H1 (cell line): ENCODE measurements at regions not wholly inside any gene's neighbourhood (a gene's known extent, or its start where the extent isn't known, plus 50 kb on each side); places are given as distances from the start of the nearest gene placed in this dataset.

Experiments used
- CTCF ChIA-PET: fragments of 300-600 bp; sonication (Branson Sonifier 250); formaldehyde crosslinking; loops from one replicate; lab custom pipeline; 2021; ENCODE audit not compliant: partially characterized antibody; lab: Charles Lee
- POLR2A ChIA-PET: fragments of 300-600 bp; sonication (Branson Sonifier 250); formaldehyde crosslinking; loops from one replicate; lab custom pipeline; 2021; ENCODE audit warnings: inconsistent platforms; ENCODE audit not compliant: partially characterized antibody; lab: Charles Lee
- DNase-seq, 2 experiments: peaks; one replicate each; pipeline versions ENCODE4 v3.0.0 to v3.0.0-alpha.2; 2010 to 2022; ENCODE audit warnings: low spot score in 2 of 2, low read depth in 1 of 2, mixed read lengths in 1 of 2
- FAIRE-seq: peaks from 2 replicates; lab custom pipeline; 2011; peaks lifted over from hg19 to GRCh38; lab: Jason Lieb, UNC
- H2AFZ ChIP-seq: 2 replicates; pipeline ENCODE4 v1.8.1; 2012; ENCODE audit warnings: low read length, inconsistent platforms
- H2AK5ac ChIP-seq: 2 replicates; pipeline ENCODE4 v1.6.1; 2013; ENCODE audit warnings: low read depth, low read length
- H2BK120ac ChIP-seq: replicated peaks from 2 replicates; pipeline ENCODE3; 2013; ENCODE audit warnings: low read depth, low read length, inconsistent platforms
- H2BK12ac ChIP-seq: 2 replicates; pipeline ENCODE4 v1.6.1; 2013; ENCODE audit warnings: low read depth, low read length
- H2BK15ac ChIP-seq: 2 replicates; pipeline ENCODE4 v1.6.1; 2013; ENCODE audit warnings: low read length
- H2BK20ac ChIP-seq: 2 replicates; pipeline ENCODE4 v1.6.1; 2013; ENCODE audit warnings: low read length
- H2BK5ac ChIP-seq: 2 replicates; pipeline ENCODE4 v1.6.1; 2013; ENCODE audit warnings: low read depth, low read length
- H3K14ac ChIP-seq: 2 replicates; pipeline ENCODE4 v1.6.1; 2013; ENCODE audit warnings: inconsistent platforms; ENCODE audit not compliant: insufficient read length
- H3K18ac ChIP-seq: 2 replicates; pipeline ENCODE4 v1.6.1; 2013; ENCODE audit warnings: low read length; ENCODE audit errors: extremely low read depth
- H3K23ac ChIP-seq: 2 replicates; pipeline ENCODE4 v1.6.1; 2013; ENCODE audit warnings: inconsistent platforms; ENCODE audit not compliant: insufficient read length
- H3K23me2 ChIP-seq: 2 replicates; pipeline ENCODE4 v1.6.1; 2013; ENCODE audit warnings: low read depth, low read length
- H3K27ac ChIP-seq: 2 replicates; pipeline ENCODE4 v1.6.1; 2011; ENCODE audit warnings: low read depth, low read length, inconsistent platforms
- H3K27me3 ChIP-seq, 4 experiments: replicated peaks in 1 of 4; 1 replicate in 1 of 4; 2 replicates in 3 of 4; pipeline versions ENCODE4 v1.6.1 to v1.8.1; 2011 to 2013; ENCODE audit warnings: low read length in 3 of 4, mild to moderate bottlenecking in 3 of 4, inconsistent platforms in 2 of 4, mixed read lengths in 2 of 4, moderate library complexity in 1 of 4; ENCODE audit not compliant: control insufficient read depth in 3 of 4, insufficient read depth in 3 of 4; ENCODE audit errors: extremely low read depth in 1 of 4
- H3K36me3 ChIP-seq, 4 experiments: 2 replicates each; pipeline versions ENCODE4 v1.6.1 to v1.8.1; 2011 to 2013; ENCODE audit warnings: mild to moderate bottlenecking in 4 of 4, low read length in 3 of 4, moderate library complexity in 2 of 4, control low read depth in 1 of 4, inconsistent platforms in 1 of 4; ENCODE audit not compliant: insufficient read depth in 4 of 4, control insufficient read depth in 2 of 4
- H3K4ac ChIP-seq: replicated peaks from 2 replicates; pipeline ENCODE3; 2013; ENCODE audit warnings: low read length, low read depth, mixed read lengths, inconsistent platforms; ENCODE audit not compliant: insufficient read length
- H3K4me1 ChIP-seq, 4 experiments: replicated peaks in 1 of 4; 1 replicate in 1 of 4; 2 replicates in 3 of 4; pipeline versions ENCODE4 v1.6.1 to v1.8.1; 2011 to 2013; ENCODE audit warnings: low read length in 3 of 4, inconsistent platforms in 2 of 4, mixed read lengths in 1 of 4; ENCODE audit not compliant: insufficient read depth in 4 of 4, control insufficient read depth in 3 of 4
- H3K4me2 ChIP-seq, 2 experiments: 2 replicates each; pipeline versions ENCODE4 v1.6.1 to v1.8.1; 2011 to 2013; ENCODE audit warnings: low read depth in 2 of 2, low read length in 2 of 2, control low read depth in 1 of 2, inconsistent platforms in 1 of 2, mild to moderate bottlenecking in 1 of 2; ENCODE audit not compliant: insufficient read depth in 1 of 2
- H3K4me3 ChIP-seq, 4 experiments: fragments of 200-600, 300-600 bp in 1 of 4; sonication (generic), shearing (Covaris generic), sonication (Bioruptor Twin) in 1 of 4; 2 replicates each; pipeline versions ENCODE4 v1.5.1 to v1.8.1; 2011 to 2016; ENCODE audit warnings: low read length in 4 of 4, low read depth in 3 of 4, control low read depth in 2 of 4, inconsistent platforms in 2 of 4, mild to moderate bottlenecking in 2 of 4, mixed read lengths in 1 of 4, moderate library complexity in 1 of 4; ENCODE audit not compliant: insufficient read depth in 2 of 4; ENCODE audit errors: extremely low read depth in 1 of 4
- H3K56ac ChIP-seq: replicated peaks from 2 replicates; pipeline ENCODE3; 2013; ENCODE audit warnings: low read depth, mild to moderate bottlenecking, mixed read lengths, low read length, inconsistent platforms; ENCODE audit not compliant: insufficient read length
- H3K79me1 ChIP-seq: 2 replicates; pipeline ENCODE4 v1.6.1; 2013; ENCODE audit warnings: low read depth, low read length, control low read depth
- H3K79me2 ChIP-seq, 2 experiments: 2 replicates each; pipeline versions ENCODE4 v1.6.1 to v1.8.1; 2012 to 2013; ENCODE audit warnings: low read length in 2 of 2, mild to moderate bottlenecking in 2 of 2, inconsistent platforms in 1 of 2; ENCODE audit not compliant: insufficient read depth in 2 of 2, control insufficient read depth in 1 of 2
- H3K9ac ChIP-seq, 4 experiments: replicated peaks in 1 of 4; 1 replicate in 1 of 4; 2 replicates in 3 of 4; pipeline versions ENCODE4 v1.6.1 to v1.8.1; 2011 to 2013; ENCODE audit warnings: low read depth in 3 of 4, low read length in 3 of 4, control low read depth in 2 of 4, mild to moderate bottlenecking in 2 of 4, moderate library complexity in 2 of 4, inconsistent platforms in 1 of 4; ENCODE audit errors: extremely low read depth in 1 of 4
- H3K9me3 ChIP-seq, 2 experiments: 2 replicates each; pipeline versions ENCODE4 v1.6.1 to v1.8.1; 2012 to 2013; ENCODE audit warnings: mild to moderate bottlenecking in 2 of 2, moderate library complexity in 2 of 2, control low read depth in 1 of 2, inconsistent platforms in 1 of 2, low read depth in 1 of 2, low read length in 1 of 2, mixed read lengths in 1 of 2; ENCODE audit not compliant: insufficient read depth in 2 of 2
- H4K20me1 ChIP-seq, 2 experiments: replicated peaks in 1 of 2; 2 replicates each; pipeline versions ENCODE3 to v1.8.1; 2011 to 2013; ENCODE audit warnings: inconsistent platforms in 2 of 2, low read length in 2 of 2, mild to moderate bottlenecking in 1 of 2; ENCODE audit not compliant: insufficient read depth in 2 of 2, control insufficient read depth in 1 of 2
- H4K5ac ChIP-seq: 2 replicates; pipeline ENCODE4 v1.6.1; 2013; ENCODE audit warnings: low read length, low read depth, mixed read lengths, inconsistent platforms; ENCODE audit not compliant: insufficient read length
- H4K8ac ChIP-seq: 2 replicates; pipeline ENCODE4 v1.8.0; 2013; ENCODE audit warnings: mild to moderate bottlenecking, moderate library complexity, low read length, inconsistent platforms; ENCODE audit not compliant: insufficient read depth; ENCODE audit errors: extremely low read depth
- H4K91ac ChIP-seq: replicated peaks from 2 replicates; pipeline ENCODE3; 2013; ENCODE audit warnings: low read length, mixed read lengths, inconsistent platforms; ENCODE audit not compliant: insufficient read length
- BCL11A ChIP-seq, 2 experiments: IDR thresholded peaks; one replicate each; pipeline ENCODE4 v1.6.1; 2011; ENCODE audit warnings: low read depth in 2 of 2, low read length in 2 of 2, mild to moderate bottlenecking in 2 of 2
- CEBPB ChIP-seq: IDR thresholded peaks from 2 replicates; pipeline ENCODE4 v1.6.1; 2012; ENCODE audit warnings: low read depth, low read length
- CTCF ChIP-seq, 3 experiments: IDR thresholded peaks; 1 replicate in 2 of 3; 2 replicates in 1 of 3; pipeline versions ENCODE4 v1.5.1 to v1.6.1; 2011; ENCODE audit warnings: low read length in 3 of 3, mild to moderate bottlenecking in 3 of 3, inconsistent platforms in 2 of 3, low read depth in 1 of 3, moderate library complexity in 1 of 3; ENCODE audit not compliant: insufficient read depth in 1 of 3; ENCODE audit errors: control extremely low read depth in 1 of 3
- E2F6 ChIP-seq: IDR thresholded peaks from 2 replicates; pipeline ENCODE4 v1.6.1; 2012; ENCODE audit warnings: inconsistent platforms
- GTF2F1 ChIP-seq: IDR thresholded peaks from 2 replicates; pipeline ENCODE4 v1.6.1; 2012; ENCODE audit warnings: low read depth, low read length, improper control_type of control experiment, borderline replicate concordance
- RBBP5 ChIP-seq: IDR thresholded peaks from 2 replicates; pipeline ENCODE4 v1.7.1; 2012; ENCODE audit warnings: low read depth, mild to moderate bottlenecking, inconsistent platforms, low read length, moderate library complexity, borderline replicate concordance
- RXRA ChIP-seq: IDR thresholded peaks from 2 replicates; pipeline ENCODE4 v1.6.1; 2011; ENCODE audit warnings: low read depth, mild to moderate bottlenecking, low read length, moderate library complexity; ENCODE audit not compliant: insufficient read depth
- SP1 ChIP-seq: IDR thresholded peaks from 2 replicates; pipeline ENCODE4 v1.6.1; 2011; ENCODE audit warnings: low read depth, low read length
- SP4 ChIP-seq: IDR thresholded peaks from 2 replicates; pipeline ENCODE4 v1.6.1; 2012; ENCODE audit warnings: low read length, inconsistent platforms
- SUZ12 ChIP-seq: fragments of 200-600 bp; sonication (generic); IDR thresholded peaks from 2 replicates; pipeline ENCODE4 v1.6.1; 2012; ENCODE audit warnings: mild to moderate bottlenecking, inconsistent platforms, low read length, moderate library complexity, mixed read lengths
- ZNF274 ChIP-seq: IDR thresholded peaks from 2 replicates; pipeline ENCODE4 v1.7.0; 2012; ENCODE audit warnings: low read length, borderline replicate concordance; ENCODE audit errors: extremely low read depth
- WGBS, 2 experiments: shearing (Covaris generic) in 1 of 2; methylation state at CpG; one replicate each; pipeline versions ENCODE4 v1.1.6 to v1.1.7; 2013 to 2015; ENCODE audit warnings: low lambda C conversion rate in 2 of 2, mixed read lengths in 2 of 2, inconsistent platforms in 1 of 2, low coverage in 1 of 2, missing lambda C conversion rate in 1 of 2; ENCODE audit not compliant: insufficient replicate concordance in 2 of 2, insufficient coverage in 1 of 2, insufficient read length in 1 of 2; ENCODE audit errors: extremely low coverage in 1 of 2, missing lambda C conversion rate in 1 of 2; 5-methylcytosine and 5-hydroxymethylcytosine counted together

- H3K56ac ChIP-seq: no peak overlapping the region
- ChIA-PET CTCF (interaction anchor here (0.6 to 2.9 kb wide), 14 partner anchors 9 to 1527 kb away, joined by 3 to 18 read pairs (median 4); no protein-coding TSS in a partner anchor), POLR2A (no interaction called here)
- DNase-seq: no peak
- H3K9ac ChIP-seq: no peak overlapping the region
- no peaks in the 10 kb centered on the region for H3K27me3 ChIP-seq
- no peak overlapping the region for H4K91ac ChIP-seq
- no peak overlapping the region for H3K4me3 ChIP-seq
- H3K27ac ChIP-seq: no peak overlapping the region
- no peaks in the 10 kb centered on the region for H3K9me3 ChIP-seq
- H4K5ac ChIP-seq: no peak overlapping the region
- H4K8ac ChIP-seq: no peak overlapping the region
- no peak overlapping the region for H2AFZ ChIP-seq
- H2BK12ac ChIP-seq: no peak overlapping the region
- H3K4me1 ChIP-seq: no peaks in the 10 kb centered on the region
- H3K23ac ChIP-seq: no peak overlapping the region
- no peak for FAIRE-seq
- no peak overlapping the region for H3K14ac ChIP-seq
- H2BK20ac ChIP-seq: no peak overlapping the region
- H3K18ac ChIP-seq: no peak overlapping the region
- H3K36me3 ChIP-seq: no peaks in the 10 kb centered on the region
- no peak overlapping the region for H3K4ac ChIP-seq
- no peaks in the 10 kb centered on the region for H4K20me1 ChIP-seq
- no peaks in the 10 kb centered on the region for H3K79me2 ChIP-seq
- H2BK15ac ChIP-seq: no peak overlapping the region
- H2BK5ac ChIP-seq: no peak overlapping the region
- WGBS, 2 experiments: 98% methylated on average over 3 of the region's 3 CpGs; no CpG with 5 or more reads in 1 of the 2 experiments
- H3K79me1 ChIP-seq: no peaks in the 10 kb centered on the region
- no peak overlapping the region for H3K4me2 ChIP-seq
- H2AK5ac ChIP-seq: no peak overlapping the region
- H2BK120ac ChIP-seq: no peak overlapping the region
- no peaks in the 10 kb centered on the region for H3K23me2 ChIP-seq
- TF ChIP-seq SP1 (no peak), BCL11A (IDR thresholded peaks at IDR 0.05; ENCODE audit: low read depth in 2 of 2, low read length in 2 of 2) (no peak), ZNF274 (no peak), CTCF (IDR thresholded peaks at IDR 0.05; ENCODE audit: control extremely low read depth in 1 of 3, insufficient read depth in 1 of 3, low read depth in 1 of 3, low read length in 3 of 3) (no peak), GTF2F1 (no peak), E2F6 (no peak), SP4 (no peak), SUZ12 (no peak), CEBPB (no peak), RBBP5 (no peak), RXRA (no peak)
Measured at GRCh38 chr13:65881561-65882155, 1348.5 kb downstream of the PCDH9 start.
